ENCODE measurements at regions not wholly inside any gene's neighbourhood (a gene's known extent, or its start where the extent isn't known, plus 50 kb on each side); places are given as distances from the start of the nearest gene placed in this dataset.

GRCh38 chr7:109635374-109635773 lies 1065.7 kb downstream of the DNAJB9 start:
- TF ChIP-seq CTCF (IDR thresholded peaks at IDR 0.05) = no peak
- no peak for TF ChIP-seq POLR2A (IDR thresholded peaks at IDR 0.05)

Measured in body of pancreas (tissue), 4 donors.